ENCODE measurements at regions not wholly inside any gene's neighbourhood (a gene's known extent, or its start where the extent isn't known, plus 50 kb on each side); places are given as distances from the start of the nearest gene placed in this dataset.

GRCh38 chr7:131131746-131132431, 195.8 kb upstream of the MKLN1 start:
- no peak overlapping the region for H3K4me3 ChIP-seq (ENCODE audit: low read depth, low read length)
- TF ChIP-seq, protein P1, sequence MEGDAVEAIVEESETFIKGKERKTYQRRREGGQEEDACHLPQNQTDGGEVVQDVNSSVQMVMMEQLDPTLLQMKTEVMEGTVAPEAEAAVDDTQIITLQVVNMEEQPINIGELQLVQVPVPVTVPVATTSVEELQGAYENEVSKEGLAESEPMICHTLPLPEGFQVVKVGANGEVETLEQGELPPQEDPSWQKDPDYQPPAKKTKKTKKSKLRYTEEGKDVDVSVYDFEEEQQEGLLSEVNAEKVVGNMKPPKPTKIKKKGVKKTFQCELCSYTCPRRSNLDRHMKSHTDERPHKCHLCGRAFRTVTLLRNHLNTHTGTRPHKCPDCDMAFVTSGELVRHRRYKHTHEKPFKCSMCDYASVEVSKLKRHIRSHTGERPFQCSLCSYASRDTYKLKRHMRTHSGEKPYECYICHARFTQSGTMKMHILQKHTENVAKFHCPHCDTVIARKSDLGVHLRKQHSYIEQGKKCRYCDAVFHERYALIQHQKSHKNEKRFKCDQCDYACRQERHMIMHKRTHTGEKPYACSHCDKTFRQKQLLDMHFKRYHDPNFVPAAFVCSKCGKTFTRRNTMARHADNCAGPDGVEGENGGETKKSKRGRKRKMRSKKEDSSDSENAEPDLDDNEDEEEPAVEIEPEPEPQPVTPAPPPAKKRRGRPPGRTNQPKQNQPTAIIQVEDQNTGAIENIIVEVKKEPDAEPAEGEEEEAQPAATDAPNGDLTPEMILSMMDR (IDR thresholded peaks at IDR 0.05; ENCODE audit: borderline replicate concordance, insufficient read depth, low read depth, low read length): no peak

GRCh38 chr7:131139462-131139861, 188.2 kb upstream of the MKLN1 start:
- TF ChIP-seq, protein P1 (IDR thresholded peaks at IDR 0.05; ENCODE audit: borderline replicate concordance, insufficient read depth, low read depth, low read length): no peak
- no peak overlapping the region for H3K4me3 ChIP-seq (ENCODE audit: low read depth, low read length)

- TF ChIP-seq, protein P1 (IDR thresholded peaks at IDR 0.05; ENCODE audit: borderline replicate concordance, insufficient read depth, low read depth, low read length): no peak
Observed at GRCh38 chr7:131141443-131141967, 186.2 kb upstream of the MKLN1 start.

GRCh38 chr7:131143869-131144268, 183.8 kb upstream of the MKLN1 start:
- no peak overlapping the region for H3K4me3 ChIP-seq (ENCODE audit: low read depth, low read length)
- TF ChIP-seq, protein P1 (IDR thresholded peaks at IDR 0.05; ENCODE audit: borderline replicate concordance, insufficient read depth, low read depth, low read length): no peak

More at GRCh38 chr7:131141443-131141967, 186.2 kb upstream of the MKLN1 start:
- no peak overlapping the region for H3K4me3 ChIP-seq (ENCODE audit: low read depth, low read length)

GRCh38 chr7:131145026-131145425, 182.7 kb upstream of the MKLN1 start:
- TF ChIP-seq, protein P1 (IDR thresholded peaks at IDR 0.05; ENCODE audit: borderline replicate concordance, insufficient read depth, low read depth, low read length): no peak
- H3K4me3 ChIP-seq (ENCODE audit: low read depth, low read length): no peak overlapping the region

GRCh38 chr7:131145770-131146169, 181.9 kb upstream of the MKLN1 start:
- H3K4me3 ChIP-seq (ENCODE audit: low read depth, low read length): no peak overlapping the region
- TF ChIP-seq, protein P1 (IDR thresholded peaks at IDR 0.05; ENCODE audit: borderline replicate concordance, insufficient read depth, low read depth, low read length): no peak

- H3K4me3 ChIP-seq (ENCODE audit: low read depth, low read length): no peak overlapping the region
- TF ChIP-seq, protein P1 (IDR thresholded peaks at IDR 0.05; ENCODE audit: borderline replicate concordance, insufficient read depth, low read depth, low read length): no peak
Observed at GRCh38 chr7:131147604-131148003, 180.1 kb upstream of the MKLN1 start.
